WTC11 (cell line): ENCODE measurements at regions not wholly inside any gene's neighbourhood (a gene's known extent, or its start where the extent isn't known, plus 50 kb on each side); places are given as distances from the start of the nearest gene placed in this dataset.

Experiments used
- ATAC-seq: fragments of 200-7000 bp; cut with Tn5 transposase; 2 replicates; pipeline ENCODE4 v1.10.0; 2021; ENCODE audit warnings: mild to moderate bottlenecking, moderate library complexity
- CTCF ChIA-PET: fragments of 300-600 bp; sonication (Branson Sonifier 250); formaldehyde crosslinking; loops from one replicate; lab custom pipeline; 2021; ENCODE audit warnings: antibody characterized with exemption; lab: Charles Lee
- POLR2A ChIA-PET: fragments of 350-600 bp; sonication (Branson Sonifier 250); formaldehyde crosslinking; loops from one replicate; lab custom pipeline; 2021; ENCODE audit warnings: antibody characterized with exemption; lab: Charles Lee
- DNase-seq: peaks from one replicate; pipeline ENCODE4 v3.0.0; 2021; ENCODE audit warnings: low spot score
- H3K27ac Mint-ChIP-seq: 2 replicates; pipeline ENCODE4 v1.8.0; 2021; ENCODE audit warnings: mixed read lengths
- H3K27me3 Mint-ChIP-seq: 2 replicates; pipeline ENCODE4 v1.8.0; 2021; ENCODE audit warnings: low read depth, mild to moderate bottlenecking, moderate library complexity, mixed read lengths
- H3K36me3 Mint-ChIP-seq: 2 replicates; pipeline ENCODE4 v1.8.0; 2021; ENCODE audit warnings: mixed read lengths
- H3K4me1 Mint-ChIP-seq: 2 replicates; pipeline ENCODE4 v1.8.0; 2022; ENCODE audit warnings: mixed read lengths
- H3K4me3 Mint-ChIP-seq: 2 replicates; pipeline ENCODE4 v1.8.0; 2021; ENCODE audit warnings: mild to moderate bottlenecking, moderate library complexity, mixed read lengths
- H3K9me3 Mint-ChIP-seq: 2 replicates; pipeline ENCODE4 v1.8.0; 2021; ENCODE audit warnings: mixed read lengths
- AFF4 ChIP-seq: sonication (generic); formaldehyde crosslinking; IDR thresholded peaks from 2 replicates; pipeline ENCODE4 v1.8.1; 2023; ENCODE audit warnings: mild to moderate bottlenecking, missing genetic modification reagents, borderline replicate concordance
- ARID4B ChIP-seq: sonication (generic); formaldehyde crosslinking; IDR thresholded peaks from 2 replicates; pipeline ENCODE4 v1.8.0; 2023; ENCODE audit warnings: missing genetic modification reagents, mild to moderate bottlenecking, borderline replicate concordance
- ATF3 ChIP-seq: sonication (generic); formaldehyde crosslinking; conservative IDR thresholded peaks from 2 replicates; pipeline ENCODE4 v1.8.1; 2022; ENCODE audit warnings: mild to moderate bottlenecking, missing genetic modification reagents
- CREB1 ChIP-seq: sonication (generic); formaldehyde crosslinking; IDR thresholded peaks from 2 replicates; pipeline ENCODE4 v1.8.0; 2023; ENCODE audit warnings: mild to moderate bottlenecking, missing genetic modification reagents
- E2F5 ChIP-seq: sonication (generic); formaldehyde crosslinking; IDR thresholded peaks from 2 replicates; pipeline ENCODE4 v1.8.1; 2022; ENCODE audit warnings: mild to moderate bottlenecking, moderate library complexity, missing genetic modification reagents
- ELF4 ChIP-seq: sonication (generic); formaldehyde crosslinking; IDR thresholded peaks from 2 replicates; pipeline ENCODE4 v1.8.1; 2022; ENCODE audit warnings: low read depth, mild to moderate bottlenecking, moderate library complexity, missing genetic modification reagents
- EMX1 ChIP-seq: fragments of 250-450 bp; sonication (Bioruptor Pico); IDR thresholded peaks from 2 replicates; pipeline ENCODE4 v1.8.0; 2021; ENCODE audit warnings: mild to moderate bottlenecking
- ERG ChIP-seq: fragments of 250-450 bp; sonication (Bioruptor Pico); IDR thresholded peaks from 2 replicates; pipeline ENCODE4 v1.8.0; 2021; ENCODE audit warnings: mild to moderate bottlenecking
- FOXK1 ChIP-seq: sonication (generic); formaldehyde crosslinking; IDR thresholded peaks from 2 replicates; pipeline ENCODE4 v1.8.0; 2022; ENCODE audit warnings: mild to moderate bottlenecking, moderate library complexity, missing genetic modification reagents
- MXD4 ChIP-seq: fragments of 250-450 bp; sonication (Bioruptor Pico); IDR thresholded peaks from 2 replicates; pipeline ENCODE4 v1.8.0; 2021; ENCODE audit warnings: mild to moderate bottlenecking, moderate library complexity, borderline replicate concordance
- MYBL2 ChIP-seq: sonication (generic); formaldehyde crosslinking; IDR thresholded peaks from 2 replicates; pipeline ENCODE4 v1.8.1; 2023; ENCODE audit warnings: mild to moderate bottlenecking, moderate library complexity, missing genetic modification reagents
- NFYB ChIP-seq: sonication (generic); formaldehyde crosslinking; conservative IDR thresholded peaks from 2 replicates; pipeline ENCODE4 v1.8.0; 2022; ENCODE audit warnings: low read depth, missing genetic modification reagents
- NR2C2 ChIP-seq: sonication (generic); formaldehyde crosslinking; IDR thresholded peaks from 2 replicates; pipeline ENCODE4 v1.8.0; 2022; ENCODE audit warnings: mild to moderate bottlenecking, missing genetic modification reagents
- OVOL2 ChIP-seq: fragments of 250-450 bp; sonication (Bioruptor Pico); IDR thresholded peaks from 2 replicates; pipeline ENCODE4 v1.9.0; 2021; ENCODE audit warnings: mild to moderate bottlenecking, borderline replicate concordance
- PREB ChIP-seq: sonication (generic); formaldehyde crosslinking; IDR thresholded peaks from 2 replicates; pipeline ENCODE4 v1.8.1; 2022; ENCODE audit warnings: mild to moderate bottlenecking, missing genetic modification reagents, moderate library complexity, borderline replicate concordance
- PRRX2 ChIP-seq: fragments of 250-450 bp; sonication (Bioruptor Pico); IDR thresholded peaks from 2 replicates; pipeline ENCODE4 v1.8.0; 2021; ENCODE audit warnings: mild to moderate bottlenecking
- ZBTB21 ChIP-seq: sonication (generic); formaldehyde crosslinking; IDR thresholded peaks from 2 replicates; pipeline ENCODE4 v1.8.1; 2023; ENCODE audit warnings: mild to moderate bottlenecking, missing genetic modification reagents, borderline replicate concordance
- ZNF138 ChIP-seq: sonication (generic); formaldehyde crosslinking; conservative IDR thresholded peaks from 2 replicates; pipeline ENCODE4 v1.8.1; 2022; ENCODE audit warnings: mild to moderate bottlenecking, moderate library complexity, missing genetic modification reagents
- ZNF263 ChIP-seq: sonication (generic); formaldehyde crosslinking; IDR thresholded peaks from 2 replicates; pipeline ENCODE4 v1.8.1; 2022; ENCODE audit warnings: low read depth, mild to moderate bottlenecking, moderate library complexity, missing genetic modification reagents
- ZNF317 ChIP-seq: sonication (generic); formaldehyde crosslinking; IDR thresholded peaks from 2 replicates; pipeline ENCODE4 v1.8.1; 2023; ENCODE audit warnings: low read depth, mild to moderate bottlenecking, moderate library complexity, missing genetic modification reagents, borderline replicate concordance
- TF ChIP-seq, protein P1 (sequence below): fragments of 200-600 bp; IDR thresholded peaks from 2 replicates; pipeline ENCODE4 v1.8.0; 2022; ENCODE audit warnings: antibody characterized with exemption
- TF ChIP-seq, protein P2 (sequence below): sonication (generic); formaldehyde crosslinking; IDR thresholded peaks from 2 replicates; pipeline ENCODE4 v1.8.0; 2022; ENCODE audit warnings: mild to moderate bottlenecking, missing genetic modification reagents

DNA sequence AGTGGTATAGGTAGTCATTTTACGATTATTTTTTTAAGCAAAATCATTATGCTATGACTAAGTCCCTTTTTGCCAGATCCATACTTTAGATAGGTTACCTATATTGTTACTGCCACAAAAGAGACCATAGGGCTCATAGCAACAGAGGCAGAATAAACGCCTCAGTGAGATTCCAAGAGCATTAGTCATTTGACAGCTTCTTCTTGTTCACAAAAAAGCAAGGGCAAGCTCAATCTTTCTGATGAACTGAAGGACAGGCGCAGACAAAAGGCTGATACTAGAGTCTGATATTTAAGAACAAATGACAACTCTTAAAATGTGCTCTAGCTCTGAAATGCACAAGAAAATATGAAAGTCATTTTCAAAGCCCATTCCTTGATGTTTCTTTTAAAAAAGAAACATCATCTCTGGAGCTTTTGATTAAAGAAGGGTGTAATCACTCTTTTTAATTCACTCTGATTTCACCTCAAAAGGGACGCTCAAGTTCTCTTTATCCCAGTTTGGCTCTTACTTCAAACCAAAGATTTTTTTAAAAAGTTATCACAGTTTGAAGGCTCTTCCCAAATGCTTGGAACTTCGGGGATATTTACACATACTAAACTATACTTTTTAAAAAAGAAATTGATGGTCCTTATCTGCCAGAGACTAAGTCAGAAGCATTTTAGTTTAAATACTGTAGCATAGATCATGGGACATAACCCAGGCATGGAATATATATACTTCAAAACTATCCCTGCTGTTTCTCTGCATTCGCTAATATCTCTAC, 187.2 kb downstream of the EFNB2 start (continued):
- no peak for TF ChIP-seq ZNF263
- no peak for TF ChIP-seq MXD4
- TF ChIP-seq EMX1 (CRISPR knock-in tag): no peak
- TF ChIP-seq ERG (CRISPR knock-in tag): no peak
- no peak for TF ChIP-seq ZNF317
- TF ChIP-seq PRRX2 (CRISPR knock-in tag): no peak

GRCh38 chr13:106344342-106344741, 191.1 kb downstream of the EFNB2 start:
- Mint-ChIP-seq H3K27me3 (peaks cover 10% of the 10 kb centered on the region), H3K9me3 (peaks cover 20% of the 10 kb centered on the region), H3K4me3 (no peak overlapping the region), H3K36me3 (peaks cover 19% of the 10 kb centered on the region), H3K4me1 (peaks cover 36% of the 10 kb centered on the region), H3K27ac (no peak overlapping the region)
- ATAC-seq: no peak
- POLR2A ChIA-PET: interaction anchor here (0.6 kb wide), 1 partner anchor 25 kb away, joined by 3 read pairs; no protein-coding TSS in a partner anchor
- CTCF ChIA-PET: no interaction called here
- DNase-seq: no peak
- TF ChIP-seq ELF4: no peak
- no peak for TF ChIP-seq CREB1 (CRISPR knock-in tag)
- TF ChIP-seq, protein P1, sequence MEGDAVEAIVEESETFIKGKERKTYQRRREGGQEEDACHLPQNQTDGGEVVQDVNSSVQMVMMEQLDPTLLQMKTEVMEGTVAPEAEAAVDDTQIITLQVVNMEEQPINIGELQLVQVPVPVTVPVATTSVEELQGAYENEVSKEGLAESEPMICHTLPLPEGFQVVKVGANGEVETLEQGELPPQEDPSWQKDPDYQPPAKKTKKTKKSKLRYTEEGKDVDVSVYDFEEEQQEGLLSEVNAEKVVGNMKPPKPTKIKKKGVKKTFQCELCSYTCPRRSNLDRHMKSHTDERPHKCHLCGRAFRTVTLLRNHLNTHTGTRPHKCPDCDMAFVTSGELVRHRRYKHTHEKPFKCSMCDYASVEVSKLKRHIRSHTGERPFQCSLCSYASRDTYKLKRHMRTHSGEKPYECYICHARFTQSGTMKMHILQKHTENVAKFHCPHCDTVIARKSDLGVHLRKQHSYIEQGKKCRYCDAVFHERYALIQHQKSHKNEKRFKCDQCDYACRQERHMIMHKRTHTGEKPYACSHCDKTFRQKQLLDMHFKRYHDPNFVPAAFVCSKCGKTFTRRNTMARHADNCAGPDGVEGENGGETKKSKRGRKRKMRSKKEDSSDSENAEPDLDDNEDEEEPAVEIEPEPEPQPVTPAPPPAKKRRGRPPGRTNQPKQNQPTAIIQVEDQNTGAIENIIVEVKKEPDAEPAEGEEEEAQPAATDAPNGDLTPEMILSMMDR: no peak
- TF ChIP-seq FOXK1: no peak
- no peak for TF ChIP-seq MYBL2 (CRISPR knock-in tag)
- no peak for TF ChIP-seq NR2C2 (CRISPR knock-in tag)
- TF ChIP-seq E2F5 (CRISPR knock-in tag): no peak
- TF ChIP-seq, protein P2, sequence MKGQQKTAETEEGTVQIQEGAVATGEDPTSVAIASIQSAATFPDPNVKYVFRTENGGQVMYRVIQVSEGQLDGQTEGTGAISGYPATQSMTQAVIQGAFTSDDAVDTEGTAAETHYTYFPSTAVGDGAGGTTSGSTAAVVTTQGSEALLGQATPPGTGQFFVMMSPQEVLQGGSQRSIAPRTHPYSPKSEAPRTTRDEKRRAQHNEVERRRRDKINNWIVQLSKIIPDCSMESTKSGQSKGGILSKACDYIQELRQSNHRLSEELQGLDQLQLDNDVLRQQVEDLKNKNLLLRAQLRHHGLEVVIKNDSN (CRISPR knock-in tag): no peak
- no peak for TF ChIP-seq ZBTB21 (CRISPR knock-in tag)
- no peak for TF ChIP-seq PREB
- TF ChIP-seq ARID4B: no peak
- TF ChIP-seq AFF4 (CRISPR knock-in tag): no peak
- TF ChIP-seq OVOL2 (CRISPR knock-in tag): no peak
- no peak for TF ChIP-seq ZNF138 (CRISPR knock-in tag)
- no peak for TF ChIP-seq ATF3 (CRISPR knock-in tag)
- TF ChIP-seq NFYB (CRISPR knock-in tag): no peak
